H1 (cell line): ENCODE measurements at regions not wholly inside any gene's neighbourhood (a gene's known extent, or its start where the extent isn't known, plus 50 kb on each side); places are given as distances from the start of the nearest gene placed in this dataset.

Experiments
- CTCF ChIA-PET: fragments of 300-600 bp; sonication (Branson Sonifier 250); formaldehyde crosslinking; loops from one replicate; lab custom pipeline; 2021; ENCODE audit not compliant: partially characterized antibody; lab: Charles Lee
- POLR2A ChIA-PET: fragments of 300-600 bp; sonication (Branson Sonifier 250); formaldehyde crosslinking; loops from one replicate; lab custom pipeline; 2021; ENCODE audit warnings: inconsistent platforms; ENCODE audit not compliant: partially characterized antibody; lab: Charles Lee
- DNase-seq, 2 experiments: peaks; one replicate each; pipeline versions ENCODE4 v3.0.0 to v3.0.0-alpha.2; 2010 to 2022; ENCODE audit warnings: low spot score in 2 of 2, low read depth in 1 of 2, mixed read lengths in 1 of 2
- FAIRE-seq: peaks from 2 replicates; lab custom pipeline; 2011; peaks lifted over from hg19 to GRCh38; lab: Jason Lieb, UNC
- H2AFZ ChIP-seq: 2 replicates; pipeline ENCODE4 v1.8.1; 2012; ENCODE audit warnings: low read length, inconsistent platforms
- H2AK5ac ChIP-seq: 2 replicates; pipeline ENCODE4 v1.6.1; 2013; ENCODE audit warnings: low read depth, low read length
- H2BK120ac ChIP-seq: replicated peaks from 2 replicates; pipeline ENCODE3; 2013; ENCODE audit warnings: low read depth, low read length, inconsistent platforms
- H2BK12ac ChIP-seq: 2 replicates; pipeline ENCODE4 v1.6.1; 2013; ENCODE audit warnings: low read depth, low read length
- H2BK15ac ChIP-seq: 2 replicates; pipeline ENCODE4 v1.6.1; 2013; ENCODE audit warnings: low read length
- H2BK20ac ChIP-seq: 2 replicates; pipeline ENCODE4 v1.6.1; 2013; ENCODE audit warnings: low read length
- H2BK5ac ChIP-seq: 2 replicates; pipeline ENCODE4 v1.6.1; 2013; ENCODE audit warnings: low read depth, low read length
- H3K14ac ChIP-seq: 2 replicates; pipeline ENCODE4 v1.6.1; 2013; ENCODE audit warnings: inconsistent platforms; ENCODE audit not compliant: insufficient read length
- H3K18ac ChIP-seq: 2 replicates; pipeline ENCODE4 v1.6.1; 2013; ENCODE audit warnings: low read length; ENCODE audit errors: extremely low read depth
- H3K23ac ChIP-seq: 2 replicates; pipeline ENCODE4 v1.6.1; 2013; ENCODE audit warnings: inconsistent platforms; ENCODE audit not compliant: insufficient read length
- H3K23me2 ChIP-seq: 2 replicates; pipeline ENCODE4 v1.6.1; 2013; ENCODE audit warnings: low read depth, low read length
- H3K27ac ChIP-seq: 2 replicates; pipeline ENCODE4 v1.6.1; 2011; ENCODE audit warnings: low read depth, low read length, inconsistent platforms
- H3K27me3 ChIP-seq, 4 experiments: replicated peaks in 1 of 4; 1 replicate in 1 of 4; 2 replicates in 3 of 4; pipeline versions ENCODE4 v1.6.1 to v1.8.1; 2011 to 2013; ENCODE audit warnings: low read length in 3 of 4, mild to moderate bottlenecking in 3 of 4, inconsistent platforms in 2 of 4, mixed read lengths in 2 of 4, moderate library complexity in 1 of 4; ENCODE audit not compliant: control insufficient read depth in 3 of 4, insufficient read depth in 3 of 4; ENCODE audit errors: extremely low read depth in 1 of 4
- H3K36me3 ChIP-seq, 4 experiments: 2 replicates each; pipeline versions ENCODE4 v1.6.1 to v1.8.1; 2011 to 2013; ENCODE audit warnings: mild to moderate bottlenecking in 4 of 4, low read length in 3 of 4, moderate library complexity in 2 of 4, control low read depth in 1 of 4, inconsistent platforms in 1 of 4; ENCODE audit not compliant: insufficient read depth in 4 of 4, control insufficient read depth in 2 of 4
- H3K4ac ChIP-seq: replicated peaks from 2 replicates; pipeline ENCODE3; 2013; ENCODE audit warnings: low read length, low read depth, mixed read lengths, inconsistent platforms; ENCODE audit not compliant: insufficient read length
- H3K4me1 ChIP-seq, 4 experiments: replicated peaks in 1 of 4; 1 replicate in 1 of 4; 2 replicates in 3 of 4; pipeline versions ENCODE4 v1.6.1 to v1.8.1; 2011 to 2013; ENCODE audit warnings: low read length in 3 of 4, inconsistent platforms in 2 of 4, mixed read lengths in 1 of 4; ENCODE audit not compliant: insufficient read depth in 4 of 4, control insufficient read depth in 3 of 4
- H3K4me2 ChIP-seq, 2 experiments: 2 replicates each; pipeline versions ENCODE4 v1.6.1 to v1.8.1; 2011 to 2013; ENCODE audit warnings: low read depth in 2 of 2, low read length in 2 of 2, control low read depth in 1 of 2, inconsistent platforms in 1 of 2, mild to moderate bottlenecking in 1 of 2; ENCODE audit not compliant: insufficient read depth in 1 of 2
- H3K4me3 ChIP-seq, 4 experiments: fragments of 200-600, 300-600 bp in 1 of 4; sonication (generic), shearing (Covaris generic), sonication (Bioruptor Twin) in 1 of 4; 2 replicates each; pipeline versions ENCODE4 v1.5.1 to v1.8.1; 2011 to 2016; ENCODE audit warnings: low read length in 4 of 4, low read depth in 3 of 4, control low read depth in 2 of 4, inconsistent platforms in 2 of 4, mild to moderate bottlenecking in 2 of 4, mixed read lengths in 1 of 4, moderate library complexity in 1 of 4; ENCODE audit not compliant: insufficient read depth in 2 of 4; ENCODE audit errors: extremely low read depth in 1 of 4
- H3K56ac ChIP-seq: replicated peaks from 2 replicates; pipeline ENCODE3; 2013; ENCODE audit warnings: low read depth, mild to moderate bottlenecking, mixed read lengths, low read length, inconsistent platforms; ENCODE audit not compliant: insufficient read length
- H3K79me1 ChIP-seq: 2 replicates; pipeline ENCODE4 v1.6.1; 2013; ENCODE audit warnings: low read depth, low read length, control low read depth
- H3K79me2 ChIP-seq, 2 experiments: 2 replicates each; pipeline versions ENCODE4 v1.6.1 to v1.8.1; 2012 to 2013; ENCODE audit warnings: low read length in 2 of 2, mild to moderate bottlenecking in 2 of 2, inconsistent platforms in 1 of 2; ENCODE audit not compliant: insufficient read depth in 2 of 2, control insufficient read depth in 1 of 2
- H3K9ac ChIP-seq, 4 experiments: replicated peaks in 1 of 4; 1 replicate in 1 of 4; 2 replicates in 3 of 4; pipeline versions ENCODE4 v1.6.1 to v1.8.1; 2011 to 2013; ENCODE audit warnings: low read depth in 3 of 4, low read length in 3 of 4, control low read depth in 2 of 4, mild to moderate bottlenecking in 2 of 4, moderate library complexity in 2 of 4, inconsistent platforms in 1 of 4; ENCODE audit errors: extremely low read depth in 1 of 4
- H3K9me3 ChIP-seq, 2 experiments: 2 replicates each; pipeline versions ENCODE4 v1.6.1 to v1.8.1; 2012 to 2013; ENCODE audit warnings: mild to moderate bottlenecking in 2 of 2, moderate library complexity in 2 of 2, control low read depth in 1 of 2, inconsistent platforms in 1 of 2, low read depth in 1 of 2, low read length in 1 of 2, mixed read lengths in 1 of 2; ENCODE audit not compliant: insufficient read depth in 2 of 2
- H4K20me1 ChIP-seq, 2 experiments: replicated peaks in 1 of 2; 2 replicates each; pipeline versions ENCODE3 to v1.8.1; 2011 to 2013; ENCODE audit warnings: inconsistent platforms in 2 of 2, low read length in 2 of 2, mild to moderate bottlenecking in 1 of 2; ENCODE audit not compliant: insufficient read depth in 2 of 2, control insufficient read depth in 1 of 2
- H4K5ac ChIP-seq: 2 replicates; pipeline ENCODE4 v1.6.1; 2013; ENCODE audit warnings: low read length, low read depth, mixed read lengths, inconsistent platforms; ENCODE audit not compliant: insufficient read length
- H4K8ac ChIP-seq: 2 replicates; pipeline ENCODE4 v1.8.0; 2013; ENCODE audit warnings: mild to moderate bottlenecking, moderate library complexity, low read length, inconsistent platforms; ENCODE audit not compliant: insufficient read depth; ENCODE audit errors: extremely low read depth
- H4K91ac ChIP-seq: replicated peaks from 2 replicates; pipeline ENCODE3; 2013; ENCODE audit warnings: low read length, mixed read lengths, inconsistent platforms; ENCODE audit not compliant: insufficient read length
- ASH2L ChIP-seq: fragments of 200-600, 300-600 bp; sonication (generic); IDR thresholded peaks from one replicate; pipeline ENCODE4 v1.7.1; 2017; ENCODE audit warnings: low read length
- BCL11A ChIP-seq, 2 experiments: IDR thresholded peaks; one replicate each; pipeline ENCODE4 v1.6.1; 2011; ENCODE audit warnings: low read depth in 2 of 2, low read length in 2 of 2, mild to moderate bottlenecking in 2 of 2
- CBX5 ChIP-seq: fragments of 300-800, 300-1000 bp; sonication (generic); IDR thresholded peaks from 2 replicates; pipeline ENCODE4 v1.7.1; 2016; ENCODE audit warnings: antibody characterized with exemption, low read length, low read depth
- JUN ChIP-seq: IDR thresholded peaks from 2 replicates; pipeline ENCODE4 v1.6.1; 2011; ENCODE audit warnings: low read depth, mild to moderate bottlenecking, improper control_type of control experiment, low read length
- KDM1A ChIP-seq: fragments of 200-600, 300-600 bp; sonication (generic); IDR thresholded peaks from 2 replicates; pipeline ENCODE4 v1.7.1; 2016; ENCODE audit warnings: mild to moderate bottlenecking, low read length, borderline replicate concordance
- NRF1 ChIP-seq: IDR thresholded peaks from 2 replicates; pipeline ENCODE4 v1.6.1; 2011; ENCODE audit warnings: mild to moderate bottlenecking, low read depth, low read length, improper control_type of control experiment
- POLR2A ChIP-seq, 2 experiments: IDR thresholded peaks; 1 replicate in 1 of 2; 2 replicates in 1 of 2; pipeline ENCODE4 v1.6.1; 2011; ENCODE audit warnings: low read depth in 2 of 2, low read length in 2 of 2, mild to moderate bottlenecking in 2 of 2; ENCODE audit errors: control extremely low read depth in 1 of 2
- RAD21 ChIP-seq, 2 experiments: IDR thresholded peaks in 1 of 2; conservative IDR thresholded peaks in 1 of 2; 2 replicates each; pipeline ENCODE4 v1.6.1; 2011; ENCODE audit warnings: low read depth in 2 of 2, low read length in 2 of 2, improper control_type of control experiment in 1 of 2, inconsistent platforms in 1 of 2, mild to moderate bottlenecking in 1 of 2, moderate library complexity in 1 of 2
- RBBP5 ChIP-seq: IDR thresholded peaks from 2 replicates; pipeline ENCODE4 v1.7.1; 2012; ENCODE audit warnings: low read depth, mild to moderate bottlenecking, inconsistent platforms, low read length, moderate library complexity, borderline replicate concordance
- SIRT6 ChIP-seq: IDR thresholded peaks from one replicate; pipeline ENCODE4 v1.7.1; 2012; ENCODE audit warnings: low read length, inconsistent platforms
- SIX5 ChIP-seq: IDR thresholded peaks from 2 replicates; pipeline ENCODE4 v1.6.1; 2011; ENCODE audit warnings: mild to moderate bottlenecking, low read depth, low read length
- TAF7 ChIP-seq: optimal IDR thresholded peaks from 2 replicates; pipeline ENCODE3; 2011; ENCODE audit warnings: low read depth, mild to moderate bottlenecking, inconsistent platforms, low read length, moderate library complexity, borderline replicate concordance
- TEAD4 ChIP-seq: IDR thresholded peaks from 2 replicates; pipeline ENCODE4 v1.6.1; 2012; ENCODE audit warnings: low read depth, low read length, inconsistent platforms, mixed read lengths
- ZNF274 ChIP-seq: IDR thresholded peaks from 2 replicates; pipeline ENCODE4 v1.7.0; 2012; ENCODE audit warnings: low read length, borderline replicate concordance; ENCODE audit errors: extremely low read depth
- WGBS, 2 experiments: shearing (Covaris generic) in 1 of 2; methylation state at CpG; one replicate each; pipeline versions ENCODE4 v1.1.6 to v1.1.7; 2013 to 2015; ENCODE audit warnings: low lambda C conversion rate in 2 of 2, mixed read lengths in 2 of 2, inconsistent platforms in 1 of 2, low coverage in 1 of 2, missing lambda C conversion rate in 1 of 2; ENCODE audit not compliant: insufficient replicate concordance in 2 of 2, insufficient coverage in 1 of 2, insufficient read length in 1 of 2; ENCODE audit errors: extremely low coverage in 1 of 2, missing lambda C conversion rate in 1 of 2; 5-methylcytosine and 5-hydroxymethylcytosine counted together
- TF ChIP-seq, protein P1 (sequence below): IDR thresholded peaks from 2 replicates; pipeline ENCODE4 v1.6.1; 2012; ENCODE audit warnings: inconsistent platforms

DNA sequence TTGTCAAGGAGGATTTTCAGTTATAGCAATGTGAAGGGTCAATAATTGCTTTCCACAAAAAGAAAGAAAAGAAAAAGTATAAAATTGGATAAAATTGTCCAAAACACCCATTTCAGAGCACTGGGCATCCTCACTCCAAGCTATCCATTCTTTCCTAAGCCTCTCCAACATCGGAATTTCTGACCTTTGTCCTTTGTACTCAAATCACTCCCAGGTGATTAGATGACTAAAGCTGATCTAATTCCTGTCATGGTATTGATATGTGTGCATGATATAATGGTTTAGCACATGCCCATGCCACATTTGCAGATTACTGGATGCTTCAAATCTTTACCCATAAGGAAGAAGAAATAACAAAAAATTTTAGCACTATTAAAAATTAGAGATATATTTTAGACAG, 152.3 kb downstream of the CENPC start:
- Histone ChIP-seq H3K4ac (no peak overlapping the region), H3K36me3 (no peaks in the 10 kb centered on the region), H2AK5ac (no peak overlapping the region), H2BK20ac (no peak overlapping the region), H3K79me1 (no peaks in the 10 kb centered on the region), H3K27ac (no peak overlapping the region), H4K20me1 (no peaks in the 10 kb centered on the region), H2BK15ac (no peak overlapping the region), H3K79me2 (no peaks in the 10 kb centered on the region), H3K56ac (no peak overlapping the region), H4K5ac (no peak overlapping the region), H2BK120ac (no peak overlapping the region), H3K23me2 (no peaks in the 10 kb centered on the region; the same call in 1 of the 2 replicates), H2BK5ac (no peak overlapping the region), H3K23ac (no peak overlapping the region), H3K4me2 (no peak overlapping the region), H3K9me3 (no peaks in the 10 kb centered on the region), H2BK12ac (no peak overlapping the region), H3K9ac (no peak overlapping the region), H3K27me3 (no peaks in the 10 kb centered on the region), H2AFZ (no peak overlapping the region), H3K4me1 (peaks cover 0 to 4% (median 0%) of the 10 kb centered on the region in 4 experiments; a peak in 1 of 7 replicates), H3K4me3 (no peak overlapping the region), H4K91ac (no peak overlapping the region), H4K8ac (no peak overlapping the region), H3K14ac (no peak overlapping the region), H3K18ac (no peak overlapping the region)
- ChIA-PET CTCF (interaction anchor here (0.7 to 3.6 kb wide), 32 partner anchors 8 to 1760 kb away, joined by 3 to 23 read pairs (median 3); no protein-coding TSS in a partner anchor), POLR2A (no interaction called here)
- no peak for DNase-seq
- 100% methylated on average over 1 of the region's 1 CpG; no CpG with 5 or more reads in 1 of the 2 experiments for WGBS, 2 experiments
- no peak for FAIRE-seq
- TF ChIP-seq CBX5: no peak
- TF ChIP-seq KDM1A: no peak
- no peak for TF ChIP-seq RBBP5
- TF ChIP-seq ZNF274: no peak
- TF ChIP-seq SIX5: no peak
- no peak for TF ChIP-seq TAF7
- no peak for TF ChIP-seq POLR2A (IDR thresholded peaks at IDR 0.05; ENCODE audit: control extremely low read depth in 1 of 2, low read depth in 2 of 2, low read length in 2 of 2)
- TF ChIP-seq, protein P1, sequence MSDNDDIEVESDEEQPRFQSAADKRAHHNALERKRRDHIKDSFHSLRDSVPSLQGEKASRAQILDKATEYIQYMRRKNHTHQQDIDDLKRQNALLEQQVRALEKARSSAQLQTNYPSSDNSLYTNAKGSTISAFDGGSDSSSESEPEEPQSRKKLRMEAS: no peak
- TF ChIP-seq BCL11A (IDR thresholded peaks at IDR 0.05; ENCODE audit: low read depth in 2 of 2, low read length in 2 of 2): no peak
- no peak for TF ChIP-seq RAD21 (IDR thresholded peaks at IDR 0.05 in 1 of 2, conservative IDR thresholded peaks at IDR 0.05 in 1 of 2; ENCODE audit: low read depth in 2 of 2, low read length in 2 of 2)
- no peak for TF ChIP-seq NRF1
- no peak for TF ChIP-seq ASH2L
- TF ChIP-seq SIRT6: no peak
- no peak for TF ChIP-seq JUN
- no peak for TF ChIP-seq TEAD4
